Muscle layer of duodenum (tissue), 2 donors: ENCODE measurements at regions not wholly inside any gene's neighbourhood (a gene's known extent, or its start where the extent isn't known, plus 50 kb on each side); places are given as distances from the start of the nearest gene placed in this dataset.
"Not testable (repeated sequence)": the region's sequence is repeated elsewhere in the genome, so short reads cannot be mapped to it uniquely, and the experiment has no call there.

Source experiments
- H3K27ac ChIP-seq: one replicate; pipeline ENCODE4 v1.7.0; 2013; ENCODE audit warnings: mild to moderate bottlenecking, low read length
- H3K27me3 ChIP-seq: one replicate; pipeline ENCODE4 v1.7.0; 2013; ENCODE audit warnings: low read depth, mild to moderate bottlenecking, control low read depth, low read length
- H3K36me3 ChIP-seq, 2 donors: one replicate each; pipeline ENCODE4 v1.7.0; 2013; ENCODE audit warnings: low read length in 2 of 2, control low read depth in 1 of 2, mild to moderate bottlenecking in 1 of 2; ENCODE audit not compliant: insufficient read depth in 2 of 2, control insufficient read depth in 1 of 2
- H3K4me1 ChIP-seq, 2 donors: one replicate each; pipeline ENCODE4 v1.7.0; 2013; ENCODE audit warnings: low read length in 2 of 2, mild to moderate bottlenecking in 2 of 2, control low read depth in 1 of 2, moderate library complexity in 1 of 2; ENCODE audit not compliant: insufficient read depth in 2 of 2, control insufficient read depth in 1 of 2
- H3K4me3 ChIP-seq, 2 donors: one replicate each; pipeline ENCODE4 v1.7.0; 2013; ENCODE audit warnings: low read length in 2 of 2, low read depth in 1 of 2, mild to moderate bottlenecking in 1 of 2
- H3K9me3 ChIP-seq, 2 donors: one replicate each; pipeline ENCODE4 v1.7.0; 2013; ENCODE audit warnings: low read length in 2 of 2, control low read depth in 1 of 2, mild to moderate bottlenecking in 1 of 2; ENCODE audit not compliant: control insufficient read depth in 1 of 2
- donor health status: healthy.

GRCh38 chr4:127529879-127530278 lies 102.9 kb upstream of the INTU start:
- H3K27me3 ChIP-seq, H3K27ac ChIP-seq, H3K36me3 ChIP-seq, H3K9me3 ChIP-seq, H3K4me1 ChIP-seq, H3K4me3 ChIP-seq: not testable (repeated sequence)

GRCh38 chr4:127533028-127533700 lies 99.6 kb upstream of the INTU start:
- Histone ChIP-seq H3K4me1 (no peaks in the 10 kb centered on the region), H3K4me3 (no peak overlapping the region), H3K27me3 (no peaks in the 10 kb centered on the region), H3K36me3 (no peaks in the 10 kb centered on the region), H3K9me3 (peaks cover 0 to 2% of the 10 kb centered on the region in 2 donors), H3K27ac (no peak overlapping the region)

- H3K27ac ChIP-seq: no peak overlapping the region
- H3K4me1 ChIP-seq: no peaks in the 10 kb centered on the region
- H3K9me3 ChIP-seq: peaks cover 0 to 2% of the 10 kb centered on the region in 2 donors
- H3K4me3 ChIP-seq: no peak overlapping the region
- no peaks in the 10 kb centered on the region for H3K27me3 ChIP-seq
- no peaks in the 10 kb centered on the region for H3K36me3 ChIP-seq
Observed at GRCh38 chr4:127534041-127534825, 98.5 kb upstream of the INTU start.

GRCh38 chr4:127538016-127538415 lies 94.7 kb upstream of the INTU start:
- H3K9me3 ChIP-seq: no peaks in the 10 kb centered on the region
- no peak overlapping the region for H3K4me3 ChIP-seq

GRCh38 chr4:127540497-127541025 lies 92.2 kb upstream of the INTU start:
- Histone ChIP-seq H3K4me3 (no peak overlapping the region), H3K9me3 (peaks cover 0 to 3% of the 10 kb centered on the region in 2 donors), H3K27ac (no peak overlapping the region), H3K36me3 (no peaks in the 10 kb centered on the region), H3K27me3 (no peaks in the 10 kb centered on the region), H3K4me1 (no peaks in the 10 kb centered on the region)

More at GRCh38 chr4:127538016-127538415, 94.7 kb upstream of the INTU start:
- H3K27me3 ChIP-seq: no peaks in the 10 kb centered on the region
- no peak overlapping the region for H3K27ac ChIP-seq
- H3K36me3 ChIP-seq: no peaks in the 10 kb centered on the region
- H3K4me1 ChIP-seq: no peaks in the 10 kb centered on the region

- Histone ChIP-seq H3K27ac (no peak overlapping the region), H3K9me3 (peaks cover 0 to 3% of the 10 kb centered on the region in 2 donors), H3K27me3 (no peaks in the 10 kb centered on the region), H3K4me3 (no peak overlapping the region), H3K36me3 (no peaks in the 10 kb centered on the region), H3K4me1 (no peaks in the 10 kb centered on the region)
Observed at GRCh38 chr4:127545271-127545670, 87.5 kb upstream of the INTU start.

GRCh38 chr4:127548990-127549925 lies 83.5 kb upstream of the INTU start:
- Histone ChIP-seq H3K9me3 (peaks cover 0 to 6% of the 10 kb centered on the region in 2 donors), H3K27me3 (no peaks in the 10 kb centered on the region), H3K4me1 (no peaks in the 10 kb centered on the region), H3K36me3 (no peaks in the 10 kb centered on the region), H3K27ac (no peak overlapping the region), H3K4me3 (no peak overlapping the region)

- no peak overlapping the region for H3K27ac ChIP-seq
- no peaks in the 10 kb centered on the region for H3K27me3 ChIP-seq
- H3K36me3 ChIP-seq: no peaks in the 10 kb centered on the region
Observed at GRCh38 chr4:127555106-127555505, 77.7 kb upstream of the INTU start.

GRCh38 chr4:127558088-127558487 lies 74.7 kb upstream of the INTU start:
- H3K4me3 ChIP-seq: no peak overlapping the region
- no peaks in the 10 kb centered on the region for H3K9me3 ChIP-seq
- no peaks in the 10 kb centered on the region for H3K36me3 ChIP-seq
- H3K4me1 ChIP-seq: no peaks in the 10 kb centered on the region
- H3K27me3 ChIP-seq: no peaks in the 10 kb centered on the region
- H3K27ac ChIP-seq: no peak overlapping the region

More at GRCh38 chr4:127555106-127555505, 77.7 kb upstream of the INTU start:
- H3K4me1 ChIP-seq: no peaks in the 10 kb centered on the region
- no peak overlapping the region for H3K4me3 ChIP-seq
- H3K9me3 ChIP-seq: peaks cover 0 to 2% of the 10 kb centered on the region in 2 donors

- Histone ChIP-seq H3K36me3 (no peaks in the 10 kb centered on the region), H3K4me1 (no peaks in the 10 kb centered on the region), H3K4me3 (no peak overlapping the region), H3K27ac (no peak overlapping the region), H3K27me3 (no peaks in the 10 kb centered on the region), H3K9me3 (no peaks in the 10 kb centered on the region)
Observed at GRCh38 chr4:127558489-127559407, 74.0 kb upstream of the INTU start.
